ENCODE measurements at regions not wholly inside any gene's neighbourhood (a gene's known extent, or its start where the extent isn't known, plus 50 kb on each side); places are given as distances from the start of the nearest gene placed in this dataset.

Small RNA genes in the stretch of these regions (microRNA-seq; reads per million reads assigned to microRNA genes)
- gene MIR4652 (ENCODE audit: borderline number of aligned reads in 2 of 2, borderline replicate concordance in 1 of 2), result 0 reads per million in 2 donors

Small RNA genes in the stretch of these regions (small RNA-seq; reads per million reads assigned to genes)
- gene AC002075.2 (0 reads per million in 2 donors), gene MIR4652 (0 reads per million in 2 donors)

Data from testis (tissue), 2 donors.